ENCODE measurements at regions not wholly inside any gene's neighbourhood (a gene's known extent, or its start where the extent isn't known, plus 50 kb on each side); places are given as distances from the start of the nearest gene placed in this dataset.

- Histone ChIP-seq H2AFZ (ENCODE audit: low read depth, low read length, severe bottlenecking) (no peak overlapping the region), H3K9me3 (ENCODE audit: insufficient read depth, low read length) (no peaks in the 10 kb centered on the region), H4K20me1 (ENCODE audit: low read depth, low read length) (no peaks in the 10 kb centered on the region), H3K79me2 (ENCODE audit: insufficient read depth, low read length) (no peaks in the 10 kb centered on the region), H3K9ac (ENCODE audit: low read length) (no peak overlapping the region), H3K9me2 (replicated peaks; ENCODE audit: insufficient read depth, low read length) (no peaks in the 10 kb centered on the region; the same call in 1 of the 2 replicates), H3K4me2 (ENCODE audit: low read depth, low read length, poor library complexity, severe bottlenecking) (no peak overlapping the region), H3K36me3 (ENCODE audit: low read length) (no peaks in the 10 kb centered on the region), H3F3A (ENCODE audit: insufficient read depth) (no peaks in the 10 kb centered on the region), H3K4me3 (ENCODE audit: insufficient read depth, low read length, poor library complexity, severe bottlenecking) (no peak overlapping the region), H3K27ac (ENCODE audit: low read depth, low read length) (no peak overlapping the region), H3K27me3 (ENCODE audit: low read length) (no peaks in the 10 kb centered on the region)
- TF ChIP-seq, protein P1, sequence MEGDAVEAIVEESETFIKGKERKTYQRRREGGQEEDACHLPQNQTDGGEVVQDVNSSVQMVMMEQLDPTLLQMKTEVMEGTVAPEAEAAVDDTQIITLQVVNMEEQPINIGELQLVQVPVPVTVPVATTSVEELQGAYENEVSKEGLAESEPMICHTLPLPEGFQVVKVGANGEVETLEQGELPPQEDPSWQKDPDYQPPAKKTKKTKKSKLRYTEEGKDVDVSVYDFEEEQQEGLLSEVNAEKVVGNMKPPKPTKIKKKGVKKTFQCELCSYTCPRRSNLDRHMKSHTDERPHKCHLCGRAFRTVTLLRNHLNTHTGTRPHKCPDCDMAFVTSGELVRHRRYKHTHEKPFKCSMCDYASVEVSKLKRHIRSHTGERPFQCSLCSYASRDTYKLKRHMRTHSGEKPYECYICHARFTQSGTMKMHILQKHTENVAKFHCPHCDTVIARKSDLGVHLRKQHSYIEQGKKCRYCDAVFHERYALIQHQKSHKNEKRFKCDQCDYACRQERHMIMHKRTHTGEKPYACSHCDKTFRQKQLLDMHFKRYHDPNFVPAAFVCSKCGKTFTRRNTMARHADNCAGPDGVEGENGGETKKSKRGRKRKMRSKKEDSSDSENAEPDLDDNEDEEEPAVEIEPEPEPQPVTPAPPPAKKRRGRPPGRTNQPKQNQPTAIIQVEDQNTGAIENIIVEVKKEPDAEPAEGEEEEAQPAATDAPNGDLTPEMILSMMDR (IDR thresholded peaks at IDR 0.05; ENCODE audit: insufficient read depth, low read length, poor library complexity, severe bottlenecking), result no peak
- no peak for TF ChIP-seq EZH2phosphoT487 (conservative IDR thresholded peaks at IDR 0.05; ENCODE audit: low read length)
Measured at GRCh38 chr14:27006570-27006969, 408.7 kb upstream of the NOVA1 start.

DNA sequence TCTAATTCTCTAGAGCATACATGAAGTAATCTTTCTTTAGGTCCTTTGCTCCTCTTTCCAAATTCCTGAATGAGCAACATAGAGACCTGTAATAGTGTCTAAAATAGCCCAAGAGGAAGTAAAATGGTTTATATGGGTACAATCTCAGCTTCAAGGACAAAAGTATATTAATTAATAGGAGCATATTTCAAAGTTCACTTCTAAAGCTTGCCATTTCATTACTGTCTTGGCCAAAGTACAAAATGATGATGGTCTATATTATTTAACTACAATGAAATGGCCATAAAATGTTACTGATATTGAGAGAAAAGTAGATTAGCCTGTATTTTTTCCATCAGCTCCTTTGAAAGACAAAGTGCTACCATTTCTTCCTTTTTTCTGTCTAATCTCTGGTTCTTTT is 410.4 kb upstream of the NOVA1 start:
- no peak overlapping the region for H3K27ac ChIP-seq (ENCODE audit: low read depth, low read length)
- no peaks in the 10 kb centered on the region for H3K36me3 ChIP-seq (ENCODE audit: low read length)
- H3F3A ChIP-seq (ENCODE audit: insufficient read depth), result no peaks in the 10 kb centered on the region
- H3K9ac ChIP-seq (ENCODE audit: low read length), result no peak overlapping the region
- TF ChIP-seq, protein P1 (IDR thresholded peaks at IDR 0.05; ENCODE audit: insufficient read depth, low read length, poor library complexity, severe bottlenecking), result no peak
- no peaks in the 10 kb centered on the region; the same call in 1 of the 2 replicates for H3K9me2 ChIP-seq (replicated peaks; ENCODE audit: insufficient read depth, low read length)
- H2AFZ ChIP-seq (ENCODE audit: low read depth, low read length, severe bottlenecking), result no peak overlapping the region
- H3K27me3 ChIP-seq (ENCODE audit: low read length), result no peaks in the 10 kb centered on the region
- H3K79me2 ChIP-seq (ENCODE audit: insufficient read depth, low read length), result no peaks in the 10 kb centered on the region
- no peaks in the 10 kb centered on the region for H4K20me1 ChIP-seq (ENCODE audit: low read depth, low read length)
- H3K4me2 ChIP-seq (ENCODE audit: low read depth, low read length, poor library complexity, severe bottlenecking), result no peak overlapping the region
- no peak overlapping the region for H3K4me3 ChIP-seq (ENCODE audit: insufficient read depth, low read length, poor library complexity, severe bottlenecking)
- no peaks in the 10 kb centered on the region for H3K9me3 ChIP-seq (ENCODE audit: insufficient read depth, low read length)

- Histone ChIP-seq H3K4me3 (ENCODE audit: insufficient read depth, low read length, poor library complexity, severe bottlenecking) (no peak overlapping the region), H3F3A (ENCODE audit: insufficient read depth) (no peaks in the 10 kb centered on the region), H3K9ac (ENCODE audit: low read length) (no peak overlapping the region), H3K9me3 (ENCODE audit: insufficient read depth, low read length) (no peaks in the 10 kb centered on the region), H3K36me3 (ENCODE audit: low read length) (no peaks in the 10 kb centered on the region), H3K9me2 (replicated peaks; ENCODE audit: insufficient read depth, low read length) (no peaks in the 10 kb centered on the region), H2AFZ (ENCODE audit: low read depth, low read length, severe bottlenecking) (no peak overlapping the region), H3K27ac (ENCODE audit: low read depth, low read length) (no peak overlapping the region), H3K4me2 (ENCODE audit: low read depth, low read length, poor library complexity, severe bottlenecking) (no peak overlapping the region), H3K79me2 (ENCODE audit: insufficient read depth, low read length) (no peaks in the 10 kb centered on the region), H4K20me1 (ENCODE audit: low read depth, low read length) (no peaks in the 10 kb centered on the region), H3K27me3 (ENCODE audit: low read length) (no peaks in the 10 kb centered on the region)
- TF ChIP-seq, protein P1 (IDR thresholded peaks at IDR 0.05; ENCODE audit: insufficient read depth, low read length, poor library complexity, severe bottlenecking), result no peak
- no peak for TF ChIP-seq EZH2phosphoT487 (conservative IDR thresholded peaks at IDR 0.05; ENCODE audit: low read length)
Measured at GRCh38 chr14:27012641-27013040, 414.8 kb upstream of the NOVA1 start.

GRCh38 chr14:27013678-27014077 is 415.8 kb upstream of the NOVA1 start:
- no peaks in the 10 kb centered on the region for H3K27me3 ChIP-seq (ENCODE audit: low read length)
- no peak for TF ChIP-seq EZH2phosphoT487 (conservative IDR thresholded peaks at IDR 0.05; ENCODE audit: low read length)
- TF ChIP-seq, protein P1 (IDR thresholded peaks at IDR 0.05; ENCODE audit: insufficient read depth, low read length, poor library complexity, severe bottlenecking), result no peak
- no peaks in the 10 kb centered on the region for H3K9me3 ChIP-seq (ENCODE audit: insufficient read depth, low read length)
- no peaks in the 10 kb centered on the region for H3K9me2 ChIP-seq (replicated peaks; ENCODE audit: insufficient read depth, low read length)
- no peak overlapping the region for H3K4me2 ChIP-seq (ENCODE audit: low read depth, low read length, poor library complexity, severe bottlenecking)
- no peaks in the 10 kb centered on the region for H3F3A ChIP-seq (ENCODE audit: insufficient read depth)
- H3K9ac ChIP-seq (ENCODE audit: low read length), result no peak overlapping the region
- H4K20me1 ChIP-seq (ENCODE audit: low read depth, low read length), result no peaks in the 10 kb centered on the region
- H3K79me2 ChIP-seq (ENCODE audit: insufficient read depth, low read length), result no peaks in the 10 kb centered on the region
- no peak overlapping the region for H3K4me3 ChIP-seq (ENCODE audit: insufficient read depth, low read length, poor library complexity, severe bottlenecking)
- no peaks in the 10 kb centered on the region for H3K36me3 ChIP-seq (ENCODE audit: low read length)
- H2AFZ ChIP-seq (ENCODE audit: low read depth, low read length, severe bottlenecking), result no peak overlapping the region
- no peak overlapping the region for H3K27ac ChIP-seq (ENCODE audit: low read depth, low read length)

Data from SU-DHL-6 (cell line).